GM23338 (cell line): ENCODE measurements at regions not wholly inside any gene's neighbourhood (a gene's known extent, or its start where the extent isn't known, plus 50 kb on each side); places are given as distances from the start of the nearest gene placed in this dataset.

ENCODE experiments used
- ATAC-seq: fragments of 200-7000 bp; cut with Tn5 transposase; 3 replicates; pipeline ENCODE4 v1.9.1; 2020
- DNase-seq: peaks from one replicate; pipeline ENCODE4 v3.0.0-alpha.2; 2015; ENCODE audit warnings: low spot score
- H2AFZ ChIP-seq: fragments of 200-600 bp; sonication (generic); 2 replicates; pipeline ENCODE4 v1.8.0; 2016; ENCODE audit warnings: antibody characterized with exemption, mild to moderate bottlenecking, moderate library complexity
- H3F3A ChIP-seq: fragments of 200-600 bp; sonication (generic); replicated peaks from 2 replicates; pipeline ENCODE4 v1.8.0; 2017; ENCODE audit warnings: antibody characterized with exemption, mixed run types, low read depth
- H3K27ac ChIP-seq: fragments of 200-600 bp; sonication (generic); 2 replicates; pipeline ENCODE4 v1.6.1; 2016; ENCODE audit warnings: low read depth
- H3K27me3 ChIP-seq: fragments of 200-600 bp; sonication (generic); 2 replicates; pipeline ENCODE4 v1.8.0; 2016; ENCODE audit warnings: mild to moderate bottlenecking, mixed run types, moderate library complexity; ENCODE audit not compliant: insufficient read depth
- H3K36me3 ChIP-seq: fragments of 200-600 bp; sonication (generic); 2 replicates; pipeline ENCODE4 v1.8.0; 2016; ENCODE audit warnings: mild to moderate bottlenecking; ENCODE audit not compliant: insufficient read depth
- H3K4me1 ChIP-seq: fragments of 200-600 bp; sonication (generic); 2 replicates; pipeline ENCODE4 v1.8.0; 2016; ENCODE audit warnings: mild to moderate bottlenecking, moderate library complexity; ENCODE audit not compliant: insufficient read depth
- H3K4me2 ChIP-seq: fragments of 200-600 bp; sonication (generic); 2 replicates; pipeline ENCODE4 v1.7.1; 2017; ENCODE audit warnings: mixed run types
- H3K4me3 ChIP-seq: fragments of 200-600 bp; sonication (generic); 2 replicates; pipeline ENCODE4 v1.6.1; 2016; ENCODE audit warnings: mixed run types
- H3K79me2 ChIP-seq: fragments of 200-600 bp; sonication (generic); replicated peaks from 2 replicates; pipeline ENCODE4 v1.8.0; 2017; ENCODE audit warnings: mild to moderate bottlenecking; ENCODE audit not compliant: insufficient read depth
- H3K9me2 ChIP-seq: fragments of 200-600 bp; sonication (generic); 2 replicates; pipeline ENCODE4 v1.8.0; 2017; ENCODE audit not compliant: insufficient read depth
- H4K20me1 ChIP-seq: fragments of 200-600 bp; sonication (generic); replicated peaks from 2 replicates; pipeline ENCODE4 v1.8.0; 2017; ENCODE audit warnings: mild to moderate bottlenecking; ENCODE audit not compliant: insufficient read depth
- H3K27ac Mint-ChIP-seq: 2 replicates; pipeline ENCODE4 v1.8.0; 2020; ENCODE audit warnings: inconsistent platforms, mild to moderate bottlenecking, moderate library complexity, mixed read lengths
- H3K27me3 Mint-ChIP-seq: 3 replicates; pipeline ENCODE4 v1.8.0; 2022; ENCODE audit warnings: low read depth, mild to moderate bottlenecking, moderate library complexity, mixed read lengths, inconsistent platforms; ENCODE audit not compliant: insufficient read depth, poor library complexity
- H3K36me3 Mint-ChIP-seq: 3 replicates; pipeline ENCODE4 v1.8.0; 2021; ENCODE audit warnings: low read depth, mild to moderate bottlenecking, inconsistent platforms, moderate library complexity, mixed read lengths
- H3K4me1 Mint-ChIP-seq: 3 replicates; pipeline ENCODE4 v1.8.0; 2020; ENCODE audit warnings: mild to moderate bottlenecking, inconsistent platforms, mixed read lengths
- H3K4me3 Mint-ChIP-seq: 3 replicates; pipeline ENCODE4 v1.8.0; 2021; ENCODE audit warnings: moderate library complexity, mild to moderate bottlenecking, inconsistent platforms, mixed read lengths
- H3K9me3 Mint-ChIP-seq: 3 replicates; pipeline ENCODE4 v1.8.0; 2020; ENCODE audit warnings: moderate library complexity, mild to moderate bottlenecking, inconsistent platforms, mixed read lengths
- CREB1 ChIP-seq: fragments of 250-450 bp; sonication (Bioruptor Pico); IDR thresholded peaks from 2 replicates; pipeline ENCODE4 v1.5.0; 2020; ENCODE audit warnings: low read depth, mild to moderate bottlenecking, moderate library complexity
- EZH2 ChIP-seq: fragments of 200-600 bp; sonication (generic); IDR thresholded peaks from one replicate; pipeline ENCODE4 v1.8.0; 2017; ENCODE audit warnings: antibody characterized with exemption, mild to moderate bottlenecking, low read depth; ENCODE audit not compliant: unreplicated experiment
- EZH2phosphoT487 ChIP-seq: fragments of 200-600 bp; sonication (generic); IDR thresholded peaks from one replicate; pipeline ENCODE4 v1.8.1; 2018; ENCODE audit warnings: antibody characterized with exemption; ENCODE audit not compliant: unreplicated experiment
- JUNB ChIP-seq: IDR thresholded peaks from one replicate; pipeline ENCODE4 v1.6.1; 2016; ENCODE audit warnings: antibody characterized with exemption; ENCODE audit not compliant: unreplicated experiment
- NANOG ChIP-seq: IDR thresholded peaks from 2 replicates; pipeline ENCODE4 v1.6.1; 2016; ENCODE audit warnings: antibody characterized with exemption, borderline replicate concordance
- POLR2AphosphoS5 ChIP-seq: IDR thresholded peaks from 2 replicates; pipeline ENCODE4 v1.6.1; 2016; ENCODE audit warnings: antibody characterized with exemption, low read depth
- STAT1 ChIP-seq: IDR thresholded peaks from one replicate; pipeline ENCODE4 v1.6.1; 2016; ENCODE audit warnings: antibody characterized with exemption; ENCODE audit not compliant: unreplicated experiment
- ZNF331 ChIP-seq: fragments of 250-450 bp; sonication (Bioruptor Pico); IDR thresholded peaks from 2 replicates; pipeline ENCODE4 v1.5.0; 2020; ENCODE audit warnings: low read depth, mild to moderate bottlenecking, moderate library complexity
- TF ChIP-seq, protein P1 (sequence below), 2 experiments: fragments of 200-600 bp in 1 of 2; sonication (generic) in 1 of 2; conservative IDR thresholded peaks; 2 replicates each; pipeline versions ENCODE4 v1.5.1 to v1.6.1; 2016 to 2017; ENCODE audit warnings: antibody characterized with exemption in 2 of 2, low read depth in 2 of 2, mild to moderate bottlenecking in 2 of 2, moderate library complexity in 1 of 2
- TF ChIP-seq, protein P2 (sequence below): IDR thresholded peaks from one replicate; pipeline ENCODE4 v1.6.1; 2018; ENCODE audit warnings: antibody characterized with exemption; ENCODE audit not compliant: unreplicated experiment
- TF ChIP-seq, protein P3 (sequence below): fragments of 250-450 bp; sonication (Bioruptor Pico); IDR thresholded peaks from 2 replicates; pipeline ENCODE4 v1.5.0; 2020; ENCODE audit warnings: mild to moderate bottlenecking, moderate library complexity

DNA sequence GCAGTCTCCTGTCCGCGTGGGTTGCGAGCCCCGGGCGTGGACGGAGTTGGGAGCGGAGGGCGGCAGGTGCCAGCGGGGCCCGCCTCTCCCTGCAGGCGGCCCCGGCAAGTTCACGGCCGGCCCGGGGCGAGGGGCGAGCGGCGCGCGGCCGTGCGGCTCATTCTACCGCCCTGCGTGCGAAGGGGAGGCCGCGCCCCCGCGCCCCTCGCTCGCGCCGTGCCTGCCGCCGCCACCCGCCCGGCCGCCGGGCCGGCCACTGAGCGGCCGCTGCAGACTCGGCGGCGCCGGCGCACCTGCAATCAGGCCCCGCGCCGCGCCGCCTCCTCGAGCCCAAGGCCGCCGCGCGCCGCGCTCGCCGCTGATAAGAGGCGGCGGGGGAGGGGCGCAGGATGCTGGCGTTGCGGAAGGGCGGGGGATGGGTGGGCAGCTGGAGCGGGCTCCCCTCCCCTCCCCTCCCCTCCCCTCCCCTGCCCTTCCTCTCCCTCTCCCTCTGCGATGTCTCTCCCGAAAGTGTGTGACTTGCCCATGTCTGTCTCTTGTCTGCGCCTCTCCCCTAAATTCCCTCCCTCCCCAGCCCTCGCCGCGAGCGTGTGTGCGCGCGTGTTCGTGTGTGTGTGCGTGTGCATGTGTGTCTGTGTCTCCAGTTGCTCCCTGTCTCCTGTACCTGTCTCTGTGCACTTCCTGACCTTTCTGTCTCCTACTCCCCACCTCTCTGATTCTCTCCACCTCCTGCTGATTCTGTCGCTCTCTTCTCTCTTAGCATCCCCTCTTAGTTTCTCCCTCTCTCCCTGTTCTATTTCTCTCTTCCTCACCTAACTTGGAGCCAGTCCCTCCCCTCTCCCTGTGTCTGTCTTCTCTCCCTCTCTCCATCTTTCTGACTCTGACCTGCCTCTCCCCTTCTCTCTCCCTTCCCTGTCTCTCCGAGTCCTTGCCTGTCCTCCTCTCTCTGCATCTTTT is 768.1 kb upstream of the TBX3 start:
- DNase-seq = peak; percentile 91
- peak overlapping the region; percentile 98 for H2AFZ ChIP-seq

More for the DNA sequence above, 768.1 kb upstream of the TBX3 start:
- Histone ChIP-seq H3K4me1 (peaks cover 54% of the 10 kb centered on the region), H3K36me3 (no peaks in the 10 kb centered on the region), H3K4me3 (peak overlapping the region; percentile 66), H4K20me1 (no peaks in the 10 kb centered on the region), H3K9me2 (no peaks in the 10 kb centered on the region), H3K4me2 (peak overlapping the region; percentile 91), H3K79me2 (no peaks in the 10 kb centered on the region), H3K27ac (no peak overlapping the region), H3K27me3 (peaks cover 20% of the 10 kb centered on the region), H3F3A (peaks cover 14% of the 10 kb centered on the region; the same call in 1 of the 2 replicates)
- no peaks in the 10 kb centered on the region for H3K36me3 Mint-ChIP-seq
- peaks cover 33% of the 10 kb centered on the region for H3K27me3 Mint-ChIP-seq
- peaks cover 41% of the 10 kb centered on the region for H3K4me1 Mint-ChIP-seq
- H3K9me3 Mint-ChIP-seq = no peaks in the 10 kb centered on the region
- peak; percentile 71 for ATAC-seq
- no peak for TF ChIP-seq POLR2AphosphoS5
- TF ChIP-seq ZNF331 (CRISPR knock-in tag) = no peak
- no peak for TF ChIP-seq EZH2
- TF ChIP-seq STAT1 = no peak
- no peak for TF ChIP-seq JUNB
- TF ChIP-seq, protein P1, sequence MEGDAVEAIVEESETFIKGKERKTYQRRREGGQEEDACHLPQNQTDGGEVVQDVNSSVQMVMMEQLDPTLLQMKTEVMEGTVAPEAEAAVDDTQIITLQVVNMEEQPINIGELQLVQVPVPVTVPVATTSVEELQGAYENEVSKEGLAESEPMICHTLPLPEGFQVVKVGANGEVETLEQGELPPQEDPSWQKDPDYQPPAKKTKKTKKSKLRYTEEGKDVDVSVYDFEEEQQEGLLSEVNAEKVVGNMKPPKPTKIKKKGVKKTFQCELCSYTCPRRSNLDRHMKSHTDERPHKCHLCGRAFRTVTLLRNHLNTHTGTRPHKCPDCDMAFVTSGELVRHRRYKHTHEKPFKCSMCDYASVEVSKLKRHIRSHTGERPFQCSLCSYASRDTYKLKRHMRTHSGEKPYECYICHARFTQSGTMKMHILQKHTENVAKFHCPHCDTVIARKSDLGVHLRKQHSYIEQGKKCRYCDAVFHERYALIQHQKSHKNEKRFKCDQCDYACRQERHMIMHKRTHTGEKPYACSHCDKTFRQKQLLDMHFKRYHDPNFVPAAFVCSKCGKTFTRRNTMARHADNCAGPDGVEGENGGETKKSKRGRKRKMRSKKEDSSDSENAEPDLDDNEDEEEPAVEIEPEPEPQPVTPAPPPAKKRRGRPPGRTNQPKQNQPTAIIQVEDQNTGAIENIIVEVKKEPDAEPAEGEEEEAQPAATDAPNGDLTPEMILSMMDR (conservative IDR thresholded peaks at IDR 0.05; ENCODE audit: low read depth in 2 of 2) = no peak
- no peak for TF ChIP-seq NANOG
- TF ChIP-seq, protein P2, sequence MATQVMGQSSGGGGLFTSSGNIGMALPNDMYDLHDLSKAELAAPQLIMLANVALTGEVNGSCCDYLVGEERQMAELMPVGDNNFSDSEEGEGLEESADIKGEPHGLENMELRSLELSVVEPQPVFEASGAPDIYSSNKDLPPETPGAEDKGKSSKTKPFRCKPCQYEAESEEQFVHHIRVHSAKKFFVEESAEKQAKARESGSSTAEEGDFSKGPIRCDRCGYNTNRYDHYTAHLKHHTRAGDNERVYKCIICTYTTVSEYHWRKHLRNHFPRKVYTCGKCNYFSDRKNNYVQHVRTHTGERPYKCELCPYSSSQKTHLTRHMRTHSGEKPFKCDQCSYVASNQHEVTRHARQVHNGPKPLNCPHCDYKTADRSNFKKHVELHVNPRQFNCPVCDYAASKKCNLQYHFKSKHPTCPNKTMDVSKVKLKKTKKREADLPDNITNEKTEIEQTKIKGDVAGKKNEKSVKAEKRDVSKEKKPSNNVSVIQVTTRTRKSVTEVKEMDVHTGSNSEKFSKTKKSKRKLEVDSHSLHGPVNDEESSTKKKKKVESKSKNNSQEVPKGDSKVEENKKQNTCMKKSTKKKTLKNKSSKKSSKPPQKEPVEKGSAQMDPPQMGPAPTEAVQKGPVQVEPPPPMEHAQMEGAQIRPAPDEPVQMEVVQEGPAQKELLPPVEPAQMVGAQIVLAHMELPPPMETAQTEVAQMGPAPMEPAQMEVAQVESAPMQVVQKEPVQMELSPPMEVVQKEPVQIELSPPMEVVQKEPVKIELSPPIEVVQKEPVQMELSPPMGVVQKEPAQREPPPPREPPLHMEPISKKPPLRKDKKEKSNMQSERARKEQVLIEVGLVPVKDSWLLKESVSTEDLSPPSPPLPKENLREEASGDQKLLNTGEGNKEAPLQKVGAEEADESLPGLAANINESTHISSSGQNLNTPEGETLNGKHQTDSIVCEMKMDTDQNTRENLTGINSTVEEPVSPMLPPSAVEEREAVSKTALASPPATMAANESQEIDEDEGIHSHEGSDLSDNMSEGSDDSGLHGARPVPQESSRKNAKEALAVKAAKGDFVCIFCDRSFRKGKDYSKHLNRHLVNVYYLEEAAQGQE = no peak
- TF ChIP-seq CREB1 (CRISPR knock-in tag) = no peak
- TF ChIP-seq EZH2phosphoT487 = no peak
- TF ChIP-seq, protein P3, sequence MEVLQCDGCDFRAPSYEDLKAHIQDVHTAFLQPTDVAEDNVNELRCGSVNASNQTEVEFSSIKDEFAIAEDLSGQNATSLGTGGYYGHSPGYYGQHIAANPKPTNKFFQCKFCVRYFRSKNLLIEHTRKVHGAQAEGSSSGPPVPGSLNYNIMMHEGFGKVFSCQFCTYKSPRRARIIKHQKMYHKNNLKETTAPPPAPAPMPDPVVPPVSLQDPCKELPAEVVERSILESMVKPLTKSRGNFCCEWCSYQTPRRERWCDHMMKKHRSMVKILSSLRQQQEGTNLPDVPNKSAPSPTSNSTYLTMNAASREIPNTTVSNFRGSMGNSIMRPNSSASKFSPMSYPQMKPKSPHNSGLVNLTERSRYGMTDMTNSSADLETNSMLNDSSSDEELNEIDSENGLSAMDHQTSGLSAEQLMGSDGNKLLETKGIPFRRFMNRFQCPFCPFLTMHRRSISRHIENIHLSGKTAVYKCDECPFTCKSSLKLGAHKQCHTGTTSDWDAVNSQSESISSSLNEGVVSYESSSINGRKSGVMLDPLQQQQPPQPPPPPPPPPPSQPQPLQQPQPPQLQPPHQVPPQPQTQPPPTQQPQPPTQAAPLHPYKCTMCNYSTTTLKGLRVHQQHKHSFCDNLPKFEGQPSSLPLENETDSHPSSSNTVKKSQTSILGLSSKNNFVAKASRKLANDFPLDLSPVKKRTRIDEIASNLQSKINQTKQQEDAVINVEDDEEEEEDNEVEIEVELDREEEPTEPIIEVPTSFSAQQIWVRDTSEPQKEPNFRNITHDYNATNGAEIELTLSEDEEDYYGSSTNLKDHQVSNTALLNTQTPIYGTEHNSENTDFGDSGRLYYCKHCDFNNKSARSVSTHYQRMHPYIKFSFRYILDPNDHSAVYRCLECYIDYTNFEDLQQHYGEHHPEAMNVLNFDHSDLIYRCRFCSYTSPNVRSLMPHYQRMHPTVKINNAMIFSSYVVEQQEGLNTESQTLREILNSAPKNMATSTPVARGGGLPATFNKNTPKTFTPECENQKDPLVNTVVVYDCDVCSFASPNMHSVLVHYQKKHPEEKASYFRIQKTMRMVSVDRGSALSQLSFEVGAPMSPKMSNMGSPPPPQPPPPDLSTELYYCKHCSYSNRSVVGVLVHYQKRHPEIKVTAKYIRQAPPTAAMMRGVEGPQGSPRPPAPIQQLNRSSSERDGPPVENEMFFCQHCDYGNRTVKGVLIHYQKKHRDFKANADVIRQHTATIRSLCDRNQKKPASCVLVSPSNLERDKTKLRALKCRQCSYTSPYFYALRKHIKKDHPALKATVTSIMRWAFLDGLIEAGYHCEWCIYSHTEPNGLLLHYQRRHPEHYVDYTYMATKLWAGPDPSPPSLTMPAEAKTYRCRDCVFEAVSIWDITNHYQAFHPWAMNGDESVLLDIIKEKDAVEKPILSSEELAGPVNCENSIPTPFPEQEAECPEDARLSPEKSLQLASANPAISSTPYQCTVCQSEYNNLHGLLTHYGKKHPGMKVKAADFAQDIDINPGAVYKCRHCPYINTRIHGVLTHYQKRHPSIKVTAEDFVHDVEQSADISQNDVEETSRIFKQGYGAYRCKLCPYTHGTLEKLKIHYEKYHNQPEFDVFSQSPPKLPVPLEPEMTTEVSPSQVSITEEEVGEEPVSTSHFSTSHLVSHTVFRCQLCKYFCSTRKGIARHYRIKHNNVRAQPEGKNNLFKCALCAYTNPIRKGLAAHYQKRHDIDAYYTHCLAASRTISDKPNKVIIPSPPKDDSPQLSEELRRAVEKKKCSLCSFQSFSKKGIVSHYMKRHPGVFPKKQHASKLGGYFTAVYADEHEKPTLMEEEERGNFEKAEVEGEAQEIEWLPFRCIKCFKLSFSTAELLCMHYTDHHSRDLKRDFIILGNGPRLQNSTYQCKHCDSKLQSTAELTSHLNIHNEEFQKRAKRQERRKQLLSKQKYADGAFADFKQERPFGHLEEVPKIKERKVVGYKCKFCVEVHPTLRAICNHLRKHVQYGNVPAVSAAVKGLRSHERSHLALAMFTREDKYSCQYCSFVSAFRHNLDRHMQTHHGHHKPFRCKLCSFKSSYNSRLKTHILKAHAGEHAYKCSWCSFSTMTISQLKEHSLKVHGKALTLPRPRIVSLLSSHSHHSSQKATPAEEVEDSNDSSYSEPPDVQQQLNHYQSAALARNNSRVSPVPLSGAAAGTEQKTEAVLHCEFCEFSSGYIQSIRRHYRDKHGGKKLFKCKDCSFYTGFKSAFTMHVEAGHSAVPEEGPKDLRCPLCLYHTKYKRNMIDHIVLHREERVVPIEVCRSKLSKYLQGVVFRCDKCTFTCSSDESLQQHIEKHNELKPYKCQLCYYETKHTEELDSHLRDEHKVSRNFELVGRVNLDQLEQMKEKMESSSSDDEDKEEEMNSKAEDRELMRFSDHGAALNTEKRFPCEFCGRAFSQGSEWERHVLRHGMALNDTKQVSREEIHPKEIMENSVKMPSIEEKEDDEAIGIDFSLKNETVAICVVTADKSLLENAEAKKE (CRISPR knock-in tag) = no peak
- H3K4me3 Mint-ChIP-seq = peak overlapping the region; percentile 78
- H3K27ac Mint-ChIP-seq = 0 out of 2 replicates have a peak overlapping the region, but pooled peaks have one; percentile 23
